ENCODE measurements at regions not wholly inside any gene's neighbourhood (a gene's known extent, or its start where the extent isn't known, plus 50 kb on each side); places are given as distances from the start of the nearest gene placed in this dataset.

DNA sequence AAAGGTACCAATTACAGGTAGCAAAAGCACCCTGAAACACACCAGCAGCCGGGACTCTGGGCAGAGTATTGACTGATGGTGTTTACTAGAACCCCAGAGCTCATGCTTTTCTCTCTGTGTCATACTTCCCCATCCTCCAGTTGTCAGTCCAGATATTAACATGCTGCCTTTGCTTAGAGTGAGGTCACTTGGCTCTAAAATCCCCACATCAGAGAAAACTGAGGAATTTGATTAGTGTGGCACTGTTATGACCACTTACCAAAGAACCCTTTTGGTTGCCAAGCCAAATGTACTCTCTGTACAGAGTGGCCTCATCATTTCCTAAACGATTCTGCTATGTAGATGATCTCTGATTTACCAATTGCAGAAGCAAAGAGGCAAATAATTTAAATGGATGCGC, 80.4 kb downstream of the ABCC12 start:
- Mint-ChIP-seq H3K36me3 (ENCODE audit: low read depth) (no peaks in the 10 kb centered on the region), H3K9me3 (no peaks in the 10 kb centered on the region; the same call in 2 of the 3 replicates), H3K27ac (no peak overlapping the region), H3K27me3 (ENCODE audit: insufficient read depth, low read depth, poor library complexity) (peaks cover 3% of the 10 kb centered on the region), H3K4me1 (no peaks in the 10 kb centered on the region), H3K4me3 (no peak overlapping the region)
- Histone ChIP-seq H3K4me1 (ENCODE audit: insufficient read depth) (no peaks in the 10 kb centered on the region), H4K20me1 (replicated peaks; ENCODE audit: insufficient read depth) (no peaks in the 10 kb centered on the region), H3K4me2 (no peak overlapping the region), H3K27me3 (ENCODE audit: insufficient read depth) (no peaks in the 10 kb centered on the region), H3K79me2 (replicated peaks; ENCODE audit: insufficient read depth) (no peaks in the 10 kb centered on the region), H3K9me2 (ENCODE audit: insufficient read depth) (0 out of 2 replicates have a peak, but pooled peaks cover 3% of the 10 kb centered on the region), H3K27ac (ENCODE audit: low read depth) (no peak overlapping the region), H3F3A (replicated peaks; ENCODE audit: low read depth) (no peaks in the 10 kb centered on the region), H2AFZ (no peak overlapping the region), H3K4me3 (no peak overlapping the region), H3K36me3 (ENCODE audit: insufficient read depth) (no peaks in the 10 kb centered on the region)
- TF ChIP-seq ZNF114 (CRISPR knock-in tag; IDR thresholded peaks at IDR 0.05) (no peak), EZH2phosphoT487 (IDR thresholded peaks at IDR 0.05; ENCODE audit: unreplicated experiment) (no peak), JUNB (IDR thresholded peaks at IDR 0.05; ENCODE audit: unreplicated experiment) (no peak), NANOG (IDR thresholded peaks at IDR 0.05; ENCODE audit: borderline replicate concordance) (no peak), ZNF331 (CRISPR knock-in tag; IDR thresholded peaks at IDR 0.05; ENCODE audit: low read depth) (no peak), EZH2 (IDR thresholded peaks at IDR 0.05; ENCODE audit: low read depth, unreplicated experiment) (no peak), POLR2AphosphoS5 (IDR thresholded peaks at IDR 0.05; ENCODE audit: low read depth) (no peak)
- TF ChIP-seq, protein P1, sequence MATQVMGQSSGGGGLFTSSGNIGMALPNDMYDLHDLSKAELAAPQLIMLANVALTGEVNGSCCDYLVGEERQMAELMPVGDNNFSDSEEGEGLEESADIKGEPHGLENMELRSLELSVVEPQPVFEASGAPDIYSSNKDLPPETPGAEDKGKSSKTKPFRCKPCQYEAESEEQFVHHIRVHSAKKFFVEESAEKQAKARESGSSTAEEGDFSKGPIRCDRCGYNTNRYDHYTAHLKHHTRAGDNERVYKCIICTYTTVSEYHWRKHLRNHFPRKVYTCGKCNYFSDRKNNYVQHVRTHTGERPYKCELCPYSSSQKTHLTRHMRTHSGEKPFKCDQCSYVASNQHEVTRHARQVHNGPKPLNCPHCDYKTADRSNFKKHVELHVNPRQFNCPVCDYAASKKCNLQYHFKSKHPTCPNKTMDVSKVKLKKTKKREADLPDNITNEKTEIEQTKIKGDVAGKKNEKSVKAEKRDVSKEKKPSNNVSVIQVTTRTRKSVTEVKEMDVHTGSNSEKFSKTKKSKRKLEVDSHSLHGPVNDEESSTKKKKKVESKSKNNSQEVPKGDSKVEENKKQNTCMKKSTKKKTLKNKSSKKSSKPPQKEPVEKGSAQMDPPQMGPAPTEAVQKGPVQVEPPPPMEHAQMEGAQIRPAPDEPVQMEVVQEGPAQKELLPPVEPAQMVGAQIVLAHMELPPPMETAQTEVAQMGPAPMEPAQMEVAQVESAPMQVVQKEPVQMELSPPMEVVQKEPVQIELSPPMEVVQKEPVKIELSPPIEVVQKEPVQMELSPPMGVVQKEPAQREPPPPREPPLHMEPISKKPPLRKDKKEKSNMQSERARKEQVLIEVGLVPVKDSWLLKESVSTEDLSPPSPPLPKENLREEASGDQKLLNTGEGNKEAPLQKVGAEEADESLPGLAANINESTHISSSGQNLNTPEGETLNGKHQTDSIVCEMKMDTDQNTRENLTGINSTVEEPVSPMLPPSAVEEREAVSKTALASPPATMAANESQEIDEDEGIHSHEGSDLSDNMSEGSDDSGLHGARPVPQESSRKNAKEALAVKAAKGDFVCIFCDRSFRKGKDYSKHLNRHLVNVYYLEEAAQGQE (IDR thresholded peaks at IDR 0.05; ENCODE audit: unreplicated experiment): no peak
- TF ChIP-seq, protein P2, sequence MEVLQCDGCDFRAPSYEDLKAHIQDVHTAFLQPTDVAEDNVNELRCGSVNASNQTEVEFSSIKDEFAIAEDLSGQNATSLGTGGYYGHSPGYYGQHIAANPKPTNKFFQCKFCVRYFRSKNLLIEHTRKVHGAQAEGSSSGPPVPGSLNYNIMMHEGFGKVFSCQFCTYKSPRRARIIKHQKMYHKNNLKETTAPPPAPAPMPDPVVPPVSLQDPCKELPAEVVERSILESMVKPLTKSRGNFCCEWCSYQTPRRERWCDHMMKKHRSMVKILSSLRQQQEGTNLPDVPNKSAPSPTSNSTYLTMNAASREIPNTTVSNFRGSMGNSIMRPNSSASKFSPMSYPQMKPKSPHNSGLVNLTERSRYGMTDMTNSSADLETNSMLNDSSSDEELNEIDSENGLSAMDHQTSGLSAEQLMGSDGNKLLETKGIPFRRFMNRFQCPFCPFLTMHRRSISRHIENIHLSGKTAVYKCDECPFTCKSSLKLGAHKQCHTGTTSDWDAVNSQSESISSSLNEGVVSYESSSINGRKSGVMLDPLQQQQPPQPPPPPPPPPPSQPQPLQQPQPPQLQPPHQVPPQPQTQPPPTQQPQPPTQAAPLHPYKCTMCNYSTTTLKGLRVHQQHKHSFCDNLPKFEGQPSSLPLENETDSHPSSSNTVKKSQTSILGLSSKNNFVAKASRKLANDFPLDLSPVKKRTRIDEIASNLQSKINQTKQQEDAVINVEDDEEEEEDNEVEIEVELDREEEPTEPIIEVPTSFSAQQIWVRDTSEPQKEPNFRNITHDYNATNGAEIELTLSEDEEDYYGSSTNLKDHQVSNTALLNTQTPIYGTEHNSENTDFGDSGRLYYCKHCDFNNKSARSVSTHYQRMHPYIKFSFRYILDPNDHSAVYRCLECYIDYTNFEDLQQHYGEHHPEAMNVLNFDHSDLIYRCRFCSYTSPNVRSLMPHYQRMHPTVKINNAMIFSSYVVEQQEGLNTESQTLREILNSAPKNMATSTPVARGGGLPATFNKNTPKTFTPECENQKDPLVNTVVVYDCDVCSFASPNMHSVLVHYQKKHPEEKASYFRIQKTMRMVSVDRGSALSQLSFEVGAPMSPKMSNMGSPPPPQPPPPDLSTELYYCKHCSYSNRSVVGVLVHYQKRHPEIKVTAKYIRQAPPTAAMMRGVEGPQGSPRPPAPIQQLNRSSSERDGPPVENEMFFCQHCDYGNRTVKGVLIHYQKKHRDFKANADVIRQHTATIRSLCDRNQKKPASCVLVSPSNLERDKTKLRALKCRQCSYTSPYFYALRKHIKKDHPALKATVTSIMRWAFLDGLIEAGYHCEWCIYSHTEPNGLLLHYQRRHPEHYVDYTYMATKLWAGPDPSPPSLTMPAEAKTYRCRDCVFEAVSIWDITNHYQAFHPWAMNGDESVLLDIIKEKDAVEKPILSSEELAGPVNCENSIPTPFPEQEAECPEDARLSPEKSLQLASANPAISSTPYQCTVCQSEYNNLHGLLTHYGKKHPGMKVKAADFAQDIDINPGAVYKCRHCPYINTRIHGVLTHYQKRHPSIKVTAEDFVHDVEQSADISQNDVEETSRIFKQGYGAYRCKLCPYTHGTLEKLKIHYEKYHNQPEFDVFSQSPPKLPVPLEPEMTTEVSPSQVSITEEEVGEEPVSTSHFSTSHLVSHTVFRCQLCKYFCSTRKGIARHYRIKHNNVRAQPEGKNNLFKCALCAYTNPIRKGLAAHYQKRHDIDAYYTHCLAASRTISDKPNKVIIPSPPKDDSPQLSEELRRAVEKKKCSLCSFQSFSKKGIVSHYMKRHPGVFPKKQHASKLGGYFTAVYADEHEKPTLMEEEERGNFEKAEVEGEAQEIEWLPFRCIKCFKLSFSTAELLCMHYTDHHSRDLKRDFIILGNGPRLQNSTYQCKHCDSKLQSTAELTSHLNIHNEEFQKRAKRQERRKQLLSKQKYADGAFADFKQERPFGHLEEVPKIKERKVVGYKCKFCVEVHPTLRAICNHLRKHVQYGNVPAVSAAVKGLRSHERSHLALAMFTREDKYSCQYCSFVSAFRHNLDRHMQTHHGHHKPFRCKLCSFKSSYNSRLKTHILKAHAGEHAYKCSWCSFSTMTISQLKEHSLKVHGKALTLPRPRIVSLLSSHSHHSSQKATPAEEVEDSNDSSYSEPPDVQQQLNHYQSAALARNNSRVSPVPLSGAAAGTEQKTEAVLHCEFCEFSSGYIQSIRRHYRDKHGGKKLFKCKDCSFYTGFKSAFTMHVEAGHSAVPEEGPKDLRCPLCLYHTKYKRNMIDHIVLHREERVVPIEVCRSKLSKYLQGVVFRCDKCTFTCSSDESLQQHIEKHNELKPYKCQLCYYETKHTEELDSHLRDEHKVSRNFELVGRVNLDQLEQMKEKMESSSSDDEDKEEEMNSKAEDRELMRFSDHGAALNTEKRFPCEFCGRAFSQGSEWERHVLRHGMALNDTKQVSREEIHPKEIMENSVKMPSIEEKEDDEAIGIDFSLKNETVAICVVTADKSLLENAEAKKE (CRISPR knock-in tag; IDR thresholded peaks at IDR 0.05): no peak
- TF ChIP-seq, protein P3, sequence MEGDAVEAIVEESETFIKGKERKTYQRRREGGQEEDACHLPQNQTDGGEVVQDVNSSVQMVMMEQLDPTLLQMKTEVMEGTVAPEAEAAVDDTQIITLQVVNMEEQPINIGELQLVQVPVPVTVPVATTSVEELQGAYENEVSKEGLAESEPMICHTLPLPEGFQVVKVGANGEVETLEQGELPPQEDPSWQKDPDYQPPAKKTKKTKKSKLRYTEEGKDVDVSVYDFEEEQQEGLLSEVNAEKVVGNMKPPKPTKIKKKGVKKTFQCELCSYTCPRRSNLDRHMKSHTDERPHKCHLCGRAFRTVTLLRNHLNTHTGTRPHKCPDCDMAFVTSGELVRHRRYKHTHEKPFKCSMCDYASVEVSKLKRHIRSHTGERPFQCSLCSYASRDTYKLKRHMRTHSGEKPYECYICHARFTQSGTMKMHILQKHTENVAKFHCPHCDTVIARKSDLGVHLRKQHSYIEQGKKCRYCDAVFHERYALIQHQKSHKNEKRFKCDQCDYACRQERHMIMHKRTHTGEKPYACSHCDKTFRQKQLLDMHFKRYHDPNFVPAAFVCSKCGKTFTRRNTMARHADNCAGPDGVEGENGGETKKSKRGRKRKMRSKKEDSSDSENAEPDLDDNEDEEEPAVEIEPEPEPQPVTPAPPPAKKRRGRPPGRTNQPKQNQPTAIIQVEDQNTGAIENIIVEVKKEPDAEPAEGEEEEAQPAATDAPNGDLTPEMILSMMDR (conservative IDR thresholded peaks at IDR 0.05; ENCODE audit: low read depth in 2 of 2): no peak
- DNase-seq (ENCODE audit: low spot score) (no peak), ATAC-seq (no peak)
